Activated T-cell treated with anti-CD3 and anti-CD28 coated beads for 48 hours (primary cell): ENCODE measurements at regions not wholly inside any gene's neighbourhood (a gene's known extent, or its start where the extent isn't known, plus 50 kb on each side); places are given as distances from the start of the nearest gene placed in this dataset.

Experiments
- DNase-seq: peaks from one replicate; pipeline ENCODE4 v3.0.0-alpha.2; 2020; ENCODE audit warnings: low read depth

DNA sequence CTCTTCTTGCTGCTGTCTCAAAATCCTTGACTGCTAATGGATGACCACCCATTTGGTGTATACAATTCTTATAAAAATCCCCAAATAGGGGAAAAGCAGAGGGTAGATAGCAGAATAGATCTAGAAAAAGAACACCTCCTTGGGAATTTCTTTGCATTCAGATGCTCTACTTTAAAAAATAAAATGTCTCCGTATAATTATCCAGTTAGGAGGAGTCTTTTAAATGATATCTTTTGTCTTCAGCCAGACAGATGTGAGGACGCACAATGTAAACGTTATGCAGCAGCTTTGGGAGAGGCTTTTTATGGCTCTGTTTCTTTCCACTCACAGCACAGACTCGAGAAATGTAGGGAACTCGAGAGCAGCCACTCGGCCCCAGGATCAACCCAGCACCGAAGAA lies 300.2 kb downstream of the IRF8 start:
- no peak for DNase-seq

GRCh38 chr16:86199871-86200695 lies 301.1 kb downstream of the IRF8 start:
- DNase-seq, result no peak

GRCh38 chr16:86200722-86201121 lies 301.8 kb downstream of the IRF8 start:
- no peak for DNase-seq

GRCh38 chr16:86201746-86202145 lies 302.8 kb downstream of the IRF8 start:
- no peak for DNase-seq

DNA sequence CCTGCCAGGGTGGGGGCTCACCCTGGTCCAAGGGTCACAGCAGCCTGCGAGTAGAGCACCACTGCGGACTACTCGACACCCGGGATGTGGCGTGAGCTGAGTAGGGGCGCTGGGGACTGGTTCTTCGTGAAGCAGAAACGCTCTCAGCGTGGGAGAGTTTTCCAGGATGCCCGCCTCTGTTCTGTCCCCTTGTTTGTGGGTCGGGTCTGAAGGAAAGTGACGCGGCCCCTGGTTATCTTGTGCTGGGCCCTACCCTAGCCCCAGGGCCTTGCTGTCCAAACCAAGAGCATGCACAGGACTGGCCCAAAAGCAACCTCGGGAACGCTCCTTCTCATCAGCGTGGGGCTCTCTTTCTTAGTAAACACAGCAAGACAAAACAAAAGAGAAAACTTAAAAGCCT lies 303.3 kb downstream of the IRF8 start:
- no peak for DNase-seq

- no peak for DNase-seq
These were observed 303.9 kb downstream of the IRF8 start for GRCh38 chr16:86202760-86203426.

DNA sequence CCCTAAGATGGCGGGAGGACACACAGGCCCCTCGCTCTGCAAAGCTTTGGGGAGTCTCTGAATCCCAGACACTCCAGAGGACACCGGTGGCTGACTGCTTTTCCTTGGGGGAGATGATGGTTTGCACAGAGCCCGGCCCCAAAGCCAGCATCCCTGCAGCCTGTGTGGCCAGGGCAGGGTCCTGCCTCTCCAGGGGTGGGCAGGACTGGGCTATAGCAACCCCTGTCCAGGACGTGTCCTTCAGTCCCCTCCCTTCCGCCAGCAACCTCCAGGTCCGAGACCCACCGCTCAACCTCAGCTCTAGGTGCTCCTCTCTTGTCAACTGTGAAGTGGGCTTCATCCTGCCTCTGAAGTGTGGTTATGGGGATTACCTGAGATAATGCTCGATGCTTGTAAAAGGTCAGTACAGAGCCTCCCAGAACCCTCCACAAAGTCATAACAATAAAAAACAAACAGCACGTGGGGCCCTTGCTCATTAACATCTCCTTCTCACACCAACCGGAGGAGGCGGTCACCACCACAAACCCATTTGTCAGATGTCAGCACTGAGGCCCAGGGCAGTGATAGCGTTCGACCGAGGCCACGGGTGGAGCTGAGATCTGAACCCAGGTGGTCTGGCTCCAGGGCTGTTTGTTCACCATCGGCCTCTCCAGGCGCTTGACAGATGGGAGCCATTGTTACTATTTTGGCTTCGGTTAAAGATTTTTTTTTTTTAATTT lies 304.8 kb downstream of the IRF8 start:
- DNase-seq, result no peak

DNA sequence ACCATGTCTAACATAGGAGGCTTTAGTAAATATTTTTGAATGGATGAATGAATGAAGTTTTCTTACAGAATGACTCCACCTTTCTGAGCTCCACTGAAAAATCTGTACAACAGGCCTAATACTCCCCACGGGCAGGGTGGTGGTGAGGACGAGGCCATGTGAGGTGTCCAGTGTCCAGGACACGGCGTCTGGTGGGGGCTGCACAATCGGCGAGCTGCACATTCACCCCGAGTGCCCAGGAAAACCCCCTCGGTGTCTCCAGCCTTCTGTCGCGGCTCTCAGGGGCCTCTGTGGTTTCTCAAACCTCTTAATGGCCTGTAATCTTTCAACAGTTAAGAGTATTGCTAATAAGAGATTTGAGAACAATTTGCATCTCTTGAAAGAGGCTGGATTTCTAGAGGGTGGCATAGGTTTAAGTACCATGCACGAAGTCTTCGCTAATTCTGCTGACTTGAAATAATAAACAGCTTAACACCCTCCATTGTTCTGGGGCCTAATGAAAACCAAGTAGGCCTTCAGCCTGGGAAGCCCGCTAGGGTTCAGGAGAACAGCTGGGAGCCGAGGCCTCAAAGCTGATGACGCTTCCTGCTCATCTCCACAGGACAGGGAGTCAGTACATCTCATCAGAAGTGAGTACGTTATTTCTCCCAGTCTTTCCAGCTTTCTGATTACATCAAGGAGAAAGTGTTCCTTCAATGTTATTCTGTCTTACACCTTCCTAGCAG lies 304.6 kb upstream of the FOXF1 start:
- DNase-seq, result no peak

- no peak for DNase-seq
These were observed 303.0 kb upstream of the FOXF1 start for GRCh38 chr16:86207350-86207749.

- DNase-seq, result no peak
These were observed 301.1 kb upstream of the FOXF1 start for GRCh38 chr16:86209202-86209601.

- no peak for DNase-seq
These were observed 299.7 kb upstream of the FOXF1 start for GRCh38 chr16:86210403-86211193.

- DNase-seq, result no peak
These were observed 299.1 kb upstream of the FOXF1 start for GRCh38 chr16:86211265-86211664.

DNA sequence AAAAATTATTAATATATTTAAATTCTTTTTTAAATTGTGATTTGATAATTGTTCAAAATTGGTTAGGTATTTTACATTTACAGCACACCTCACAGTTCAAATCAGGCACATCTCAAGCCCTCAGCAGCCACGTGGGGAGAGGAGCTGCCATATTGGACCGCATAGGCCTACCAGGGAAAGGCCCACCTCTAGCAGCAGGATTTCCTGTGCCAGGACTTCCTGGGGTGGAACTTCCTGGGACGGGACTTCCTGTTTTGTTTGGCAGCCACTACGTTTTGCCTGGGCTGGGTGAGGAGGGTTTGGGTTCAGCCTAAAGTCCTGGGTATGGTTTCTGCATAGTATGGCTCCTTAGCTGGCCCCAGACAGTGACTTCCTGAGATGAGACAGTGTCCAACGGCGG lies 298.5 kb upstream of the FOXF1 start:
- no peak for DNase-seq

DNA sequence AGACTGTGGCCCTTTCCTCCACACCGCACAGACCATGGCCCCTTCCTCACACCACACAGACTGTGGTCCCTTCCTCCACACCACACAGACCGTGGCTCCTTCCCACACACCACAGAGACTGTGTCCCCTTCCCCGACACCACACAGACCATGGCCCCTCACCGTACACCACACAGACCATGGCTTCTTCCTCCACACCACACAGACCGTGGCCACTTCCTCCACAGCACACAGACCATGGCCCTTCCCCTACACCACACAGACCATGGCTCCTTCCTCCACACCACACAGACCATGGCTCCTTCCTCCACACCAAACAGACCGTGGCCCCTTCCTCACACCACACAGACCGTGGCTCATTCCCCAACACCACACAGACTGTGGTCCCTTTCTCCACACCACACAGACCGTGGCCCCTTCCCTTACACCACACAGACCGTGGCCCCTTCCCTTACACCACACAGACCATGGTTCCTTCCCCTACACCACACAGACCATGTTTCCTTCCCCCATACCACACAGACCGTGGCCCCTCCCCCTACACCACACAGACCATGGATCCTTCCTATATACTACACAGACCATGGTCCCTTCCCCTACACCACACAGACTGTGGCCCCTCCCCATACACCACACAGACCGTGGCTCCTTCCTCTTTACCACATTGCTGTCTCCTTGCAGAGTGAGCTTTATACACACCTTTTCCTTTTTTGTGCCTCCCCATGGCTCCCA lies 297.5 kb upstream of the FOXF1 start:
- DNase-seq, result no peak

DNA sequence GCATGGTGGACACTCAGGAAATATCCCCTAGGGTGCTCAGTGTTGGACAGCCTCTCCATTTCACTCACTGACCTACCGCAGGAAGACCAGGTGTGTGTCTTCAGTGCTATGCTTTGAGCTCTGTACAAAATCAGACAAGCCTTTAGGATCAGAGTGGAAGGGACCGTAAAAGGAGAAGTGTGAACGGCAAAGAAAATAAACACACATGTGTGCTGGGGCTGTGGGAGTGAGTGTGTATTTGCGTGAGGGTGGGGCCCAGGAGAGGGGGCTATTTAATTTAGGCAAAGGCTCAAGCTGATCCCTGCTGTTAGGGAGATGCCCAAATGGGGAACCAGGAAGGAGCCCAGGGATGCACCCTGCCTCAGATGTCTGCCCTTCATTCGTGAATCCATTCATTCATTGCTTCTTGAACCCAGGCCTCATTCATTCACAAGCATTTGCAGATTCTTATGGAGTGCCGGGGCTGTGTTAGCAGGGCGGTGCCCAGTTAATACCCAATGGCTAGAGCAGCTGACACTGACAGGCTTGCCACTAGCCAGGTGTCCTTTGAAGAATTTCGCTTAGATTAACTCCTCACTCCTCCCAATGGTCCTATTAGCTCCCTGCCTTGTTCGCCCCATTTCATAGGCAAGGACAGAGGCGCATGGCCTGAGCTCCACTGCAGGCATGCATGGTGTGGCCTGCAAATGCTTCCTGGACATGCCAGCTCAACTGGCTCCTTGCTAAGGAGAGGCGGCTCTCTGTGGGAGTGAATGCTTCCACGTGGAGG lies 296.7 kb upstream of the FOXF1 start:
- DNase-seq, result no peak

DNA sequence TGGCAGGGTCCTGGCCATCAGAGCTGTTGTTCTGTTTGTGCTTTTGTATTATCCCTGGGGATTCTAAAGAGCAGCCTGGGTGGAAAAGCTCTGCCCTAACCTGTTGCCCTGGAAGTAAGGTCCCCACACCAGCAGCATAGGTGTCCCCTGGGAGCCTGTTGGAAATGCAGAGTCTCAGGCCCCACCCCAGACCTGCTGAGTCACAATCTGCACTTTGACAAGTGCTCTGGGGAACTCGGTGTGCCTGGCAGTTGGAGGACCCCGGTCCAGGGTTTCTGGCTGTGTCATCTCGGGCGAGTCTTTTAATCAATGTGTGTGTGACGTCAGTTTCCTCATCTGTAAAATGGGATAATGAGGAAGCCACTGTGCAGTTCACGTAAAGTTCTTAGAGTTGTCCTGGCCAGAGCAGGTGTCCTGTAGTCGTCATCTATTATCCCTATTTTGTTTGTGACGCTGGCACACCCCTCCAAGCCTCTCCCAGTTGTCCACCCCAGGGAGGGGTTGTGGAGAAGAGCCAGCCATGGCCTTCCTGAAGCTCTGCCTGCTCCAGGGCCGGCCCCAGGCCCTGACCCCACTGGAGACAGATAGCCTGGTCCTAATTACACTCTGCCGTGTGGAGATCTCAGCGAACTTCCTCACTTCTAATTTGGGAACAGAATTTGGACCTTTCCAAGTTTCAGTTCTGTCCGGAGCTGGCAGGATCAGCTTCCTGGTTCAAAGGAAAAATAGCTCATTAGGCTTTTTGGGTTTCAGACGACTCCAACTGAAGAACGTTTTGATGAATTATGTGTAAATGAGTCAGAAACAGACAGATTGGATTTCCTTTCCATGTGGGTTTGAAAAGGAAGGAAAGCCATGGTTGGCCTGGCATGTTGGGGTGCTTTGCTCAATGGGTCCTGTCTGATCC lies 295.7 kb upstream of the FOXF1 start:
- DNase-seq, result no peak

GRCh38 chr16:86215233-86215978 lies 294.9 kb upstream of the FOXF1 start:
- DNase-seq, result no peak

GRCh38 chr16:86215979-86216585 lies 294.2 kb upstream of the FOXF1 start:
- no peak for DNase-seq
